GM12864 (cell line): ENCODE measurements at regions not wholly inside any gene's neighbourhood (a gene's known extent, or its start where the extent isn't known, plus 50 kb on each side); places are given as distances from the start of the nearest gene placed in this dataset.

Experiments used
- DNase-seq: peaks from one replicate; pipeline ENCODE4 v3.0.0-alpha.2; 2011; ENCODE audit warnings: low read depth
- H3K4me3 ChIP-seq: 2 replicates; pipeline ENCODE4 v1.5.1; 2011; ENCODE audit warnings: mild to moderate bottlenecking, low read depth, low read length, control low read depth
- TF ChIP-seq, protein P1 (sequence below): IDR thresholded peaks from 2 replicates; pipeline ENCODE4 v1.5.1; 2011; ENCODE audit warnings: low read depth, mild to moderate bottlenecking, moderate library complexity, low read length, control low read depth, inconsistent platforms; ENCODE audit errors: missing control alignments

DNA sequence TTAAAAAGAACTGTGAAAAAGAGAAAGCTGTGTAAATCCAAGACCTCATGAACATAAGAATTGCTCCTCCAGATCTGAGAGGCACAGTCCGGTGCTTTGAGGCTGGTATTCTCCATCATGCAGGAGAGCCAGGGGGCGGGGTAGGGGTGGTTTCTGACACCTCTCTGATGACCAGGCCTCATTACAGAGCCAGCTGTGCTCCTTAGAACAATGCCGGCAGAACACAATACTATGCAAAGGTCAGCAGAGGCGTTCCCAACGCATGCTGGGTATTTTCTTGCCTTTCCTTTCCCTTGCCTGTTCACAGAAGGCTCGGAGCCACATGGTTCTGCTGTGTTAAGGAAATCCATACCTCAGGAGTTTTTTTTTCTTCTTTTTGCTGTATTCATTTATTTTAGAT, 91.2 kb upstream of the SOD3 start:
- TF ChIP-seq, protein P1, sequence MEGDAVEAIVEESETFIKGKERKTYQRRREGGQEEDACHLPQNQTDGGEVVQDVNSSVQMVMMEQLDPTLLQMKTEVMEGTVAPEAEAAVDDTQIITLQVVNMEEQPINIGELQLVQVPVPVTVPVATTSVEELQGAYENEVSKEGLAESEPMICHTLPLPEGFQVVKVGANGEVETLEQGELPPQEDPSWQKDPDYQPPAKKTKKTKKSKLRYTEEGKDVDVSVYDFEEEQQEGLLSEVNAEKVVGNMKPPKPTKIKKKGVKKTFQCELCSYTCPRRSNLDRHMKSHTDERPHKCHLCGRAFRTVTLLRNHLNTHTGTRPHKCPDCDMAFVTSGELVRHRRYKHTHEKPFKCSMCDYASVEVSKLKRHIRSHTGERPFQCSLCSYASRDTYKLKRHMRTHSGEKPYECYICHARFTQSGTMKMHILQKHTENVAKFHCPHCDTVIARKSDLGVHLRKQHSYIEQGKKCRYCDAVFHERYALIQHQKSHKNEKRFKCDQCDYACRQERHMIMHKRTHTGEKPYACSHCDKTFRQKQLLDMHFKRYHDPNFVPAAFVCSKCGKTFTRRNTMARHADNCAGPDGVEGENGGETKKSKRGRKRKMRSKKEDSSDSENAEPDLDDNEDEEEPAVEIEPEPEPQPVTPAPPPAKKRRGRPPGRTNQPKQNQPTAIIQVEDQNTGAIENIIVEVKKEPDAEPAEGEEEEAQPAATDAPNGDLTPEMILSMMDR: no peak
- no peak for DNase-seq

DNA sequence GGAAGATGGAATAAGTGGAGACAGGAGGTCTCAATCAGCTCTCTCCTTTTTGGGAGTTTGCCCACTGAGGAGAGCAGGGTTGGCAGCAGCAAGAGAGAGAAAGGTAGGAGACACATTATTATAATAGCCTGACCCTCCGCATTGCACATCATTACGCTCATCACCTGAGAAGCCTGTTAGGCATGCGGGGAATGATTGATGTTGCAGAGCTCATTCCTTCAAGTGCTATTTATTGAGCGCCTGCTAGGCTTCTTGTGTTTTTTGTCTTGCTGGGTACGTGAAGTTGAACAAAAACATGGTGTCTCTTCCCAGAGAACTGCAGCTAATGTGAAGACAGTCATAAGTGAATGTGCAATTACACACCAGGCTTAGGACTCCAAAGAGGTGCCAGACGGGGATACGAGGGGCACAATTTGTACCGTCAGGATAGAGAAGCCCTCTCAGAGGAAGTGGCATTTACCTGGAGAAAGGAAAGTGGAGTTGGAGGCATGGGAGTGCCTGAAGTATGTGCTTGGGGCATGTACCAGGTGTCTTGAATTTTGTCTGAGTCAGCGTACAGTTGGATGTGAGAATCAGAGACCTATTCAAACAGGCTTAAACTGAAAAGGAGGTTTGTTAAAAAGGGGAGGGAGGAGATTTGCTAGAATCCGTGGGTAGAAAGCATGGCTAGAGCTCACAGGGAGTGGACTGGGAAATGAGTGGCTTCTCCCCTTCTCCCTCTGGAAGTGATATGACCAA, 90.2 kb upstream of the SOD3 start:
- H3K4me3 ChIP-seq: no peak overlapping the region
- no peak for DNase-seq
- TF ChIP-seq, protein P1: no peak

More for the DNA sequence above, 91.2 kb upstream of the SOD3 start:
- H3K4me3 ChIP-seq: no peak overlapping the region

DNA sequence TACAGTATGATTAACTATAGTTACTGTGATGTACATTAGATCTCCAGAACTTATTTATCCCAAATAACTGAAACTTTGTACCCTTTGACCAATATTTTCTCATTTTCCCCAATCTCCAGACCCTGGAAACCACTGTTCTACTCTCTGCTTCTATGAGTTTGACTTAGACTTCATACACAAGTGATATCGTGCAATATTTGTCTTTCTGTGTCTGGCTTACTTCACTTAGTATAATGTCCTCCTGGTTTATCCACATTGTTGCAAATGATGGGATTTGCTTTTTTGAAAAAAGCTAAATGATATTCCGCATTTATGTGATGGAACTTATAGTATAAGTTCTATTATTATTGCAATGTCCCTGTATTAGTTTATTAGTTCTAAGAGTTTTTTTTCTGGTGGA, 81.8 kb upstream of the SOD3 start:
- H3K4me3 ChIP-seq: no peak overlapping the region
- TF ChIP-seq, protein P1: no peak
- DNase-seq: no peak

DNA sequence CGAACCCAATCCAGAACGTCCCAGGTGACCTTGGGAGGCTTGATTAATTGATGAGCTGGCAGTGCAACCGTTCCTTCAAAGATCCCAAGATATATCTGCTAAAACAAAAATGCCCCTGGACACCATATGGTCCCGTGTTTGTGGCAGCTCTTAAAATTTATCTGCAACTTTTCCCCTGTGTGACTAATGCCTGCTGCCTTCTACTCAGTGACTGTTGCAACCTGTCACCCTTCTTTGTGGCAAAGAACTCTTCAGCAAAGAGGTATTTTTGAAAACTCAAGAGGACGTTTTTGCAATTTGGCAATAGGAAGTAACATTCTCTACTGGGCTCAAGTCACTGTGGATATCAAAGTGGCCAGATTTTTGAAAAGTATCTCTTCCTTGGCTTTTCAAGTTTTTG, 75.8 kb upstream of the SOD3 start:
- TF ChIP-seq, protein P1: no peak
- no peak overlapping the region for H3K4me3 ChIP-seq
- DNase-seq: no peak

DNA sequence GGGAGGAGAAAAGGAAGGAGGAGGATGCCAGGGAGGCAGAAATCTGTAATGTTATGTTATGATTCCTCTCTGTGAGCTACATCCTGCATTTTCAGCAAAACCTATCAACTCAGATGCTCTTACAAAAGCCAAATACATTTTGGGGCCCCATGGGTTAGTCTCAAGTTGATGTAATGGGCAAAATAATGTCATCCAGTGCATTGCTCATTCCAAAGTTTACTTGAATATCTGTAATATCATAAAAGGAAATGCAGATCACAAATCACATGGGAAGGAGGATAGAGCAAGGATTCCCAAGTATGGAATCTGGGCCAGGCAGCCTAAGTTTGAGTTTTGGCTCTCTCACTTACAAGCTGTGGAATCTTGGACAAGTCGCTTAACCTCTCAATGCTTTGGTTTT, 74.9 kb upstream of the SOD3 start:
- no peak overlapping the region for H3K4me3 ChIP-seq
- TF ChIP-seq, protein P1: no peak
- no peak for DNase-seq

DNA sequence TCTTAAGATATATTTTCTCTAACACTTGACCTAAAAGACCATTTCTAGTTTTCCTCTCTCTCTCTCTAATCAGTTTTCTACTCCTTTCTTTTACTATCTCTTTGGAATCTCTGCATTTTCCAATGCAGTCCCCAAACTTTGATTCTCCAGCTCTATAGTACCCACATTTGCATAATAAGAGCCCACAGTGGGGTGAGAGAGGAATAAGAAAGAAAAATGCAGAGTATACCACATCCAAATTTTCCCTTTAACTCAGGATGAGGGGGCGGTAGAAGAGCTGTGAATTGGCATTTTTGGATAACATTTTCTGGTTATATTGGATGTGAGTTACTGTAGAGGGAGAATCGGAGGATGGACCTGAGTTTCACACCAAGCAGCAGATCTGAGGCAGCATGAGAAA, 74.4 kb upstream of the SOD3 start:
- no peak overlapping the region for H3K4me3 ChIP-seq
- TF ChIP-seq, protein P1: no peak

DNA sequence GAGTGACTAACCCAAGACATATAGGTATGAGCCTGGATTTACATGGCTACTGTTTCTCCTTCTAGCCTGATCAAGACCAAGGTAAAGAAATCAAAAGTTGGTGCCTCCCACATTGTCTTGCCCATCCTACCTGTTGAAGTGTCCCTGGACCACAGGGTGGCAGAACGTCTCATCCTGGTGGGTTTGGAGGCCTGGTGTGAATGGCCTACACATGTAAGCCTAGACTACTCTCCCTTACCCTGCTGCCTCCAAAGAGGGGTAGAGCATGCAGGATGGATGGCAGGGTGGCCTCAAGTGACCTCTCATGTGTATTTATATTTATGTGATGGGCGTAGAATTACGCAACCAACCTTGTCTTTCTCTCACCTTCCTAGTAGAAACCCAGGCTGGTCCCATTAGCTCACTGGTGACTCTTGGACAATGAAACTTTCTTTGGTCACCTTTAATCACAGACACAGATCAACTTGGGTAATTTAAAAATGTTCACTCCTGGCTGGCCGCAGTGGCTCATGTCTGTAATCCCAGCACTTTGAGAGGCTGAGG, 73.3 kb upstream of the SOD3 start:
- H3K4me3 ChIP-seq: no peak overlapping the region
- no peak for DNase-seq
- TF ChIP-seq, protein P1: peak; percentile 27

More for the DNA sequence above, 74.4 kb upstream of the SOD3 start:
- DNase-seq: no peak
